GM12872 (cell line): ENCODE measurements at regions not wholly inside any gene's neighbourhood (a gene's known extent, or its start where the extent isn't known, plus 50 kb on each side); places are given as distances from the start of the nearest gene placed in this dataset.

Experiments used
- CTCF ChIP-seq: IDR thresholded peaks from 3 replicates; pipeline ENCODE4 v1.5.1; 2011; ENCODE audit warnings: low read depth, mild to moderate bottlenecking, low read length, moderate library complexity; ENCODE audit not compliant: insufficient read depth

GRCh38 chrY:12546746-12547420 lies 154.1 kb upstream of the USP9Y start:
- no peak for TF ChIP-seq CTCF

- no peak for TF ChIP-seq CTCF
Measured at GRCh38 chrY:12552471-12553283, 148.4 kb upstream of the USP9Y start.

GRCh38 chrY:12553909-12554308 lies 147.1 kb upstream of the USP9Y start:
- TF ChIP-seq CTCF, result no peak

DNA sequence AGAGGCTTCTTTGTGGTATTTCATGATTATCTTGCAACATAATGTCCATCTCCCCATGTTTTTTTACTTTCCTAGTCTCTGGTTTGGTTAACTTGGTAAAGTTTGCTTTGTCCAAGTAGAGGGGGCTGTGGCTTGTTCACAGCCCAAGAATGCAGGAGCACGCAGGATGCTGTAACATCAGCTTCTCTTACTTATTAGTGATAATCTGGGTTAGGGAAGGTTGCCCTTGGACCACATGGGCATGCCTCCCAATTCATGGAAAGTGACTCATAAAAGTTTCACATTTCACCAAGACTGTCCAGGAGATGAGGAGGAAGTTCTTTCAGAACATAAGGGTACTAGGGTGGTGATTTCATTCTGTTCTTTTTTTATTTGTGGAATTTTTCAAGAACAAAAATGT lies 146.0 kb upstream of the USP9Y start:
- no peak for TF ChIP-seq CTCF

DNA sequence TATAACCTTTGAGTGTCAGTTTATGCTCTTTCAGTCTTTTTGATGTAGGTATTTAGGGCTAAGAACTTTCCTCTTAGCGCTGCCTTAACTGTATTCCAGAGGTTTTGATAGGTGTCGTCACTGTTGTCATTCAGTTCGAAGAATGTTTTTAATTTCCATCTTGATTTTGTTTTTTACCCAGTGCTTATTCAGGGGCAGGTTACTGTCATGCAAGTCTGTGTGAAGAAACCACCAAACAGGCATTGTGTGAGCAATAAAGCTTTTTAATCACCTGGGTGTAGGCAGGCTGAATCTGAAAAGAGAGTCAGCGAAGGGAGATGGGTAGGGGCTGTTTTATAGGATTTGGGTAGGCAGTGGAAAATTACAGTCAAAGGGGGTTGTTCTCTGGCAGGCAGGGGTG lies 142.0 kb upstream of the USP9Y start:
- TF ChIP-seq CTCF, result no peak

GRCh38 chrY:12576278-12576677 lies 124.8 kb upstream of the USP9Y start:
- no peak for TF ChIP-seq CTCF

- TF ChIP-seq CTCF, result no peak
Measured at GRCh38 chrY:12593532-12594216, 107.4 kb upstream of the USP9Y start.
